ENCODE measurements at regions not wholly inside any gene's neighbourhood (a gene's known extent, or its start where the extent isn't known, plus 50 kb on each side); places are given as distances from the start of the nearest gene placed in this dataset.
"Not testable (repeated sequence)": the region's sequence is repeated elsewhere in the genome, so short reads cannot be mapped to it uniquely, and the experiment has no call there.

DNA sequence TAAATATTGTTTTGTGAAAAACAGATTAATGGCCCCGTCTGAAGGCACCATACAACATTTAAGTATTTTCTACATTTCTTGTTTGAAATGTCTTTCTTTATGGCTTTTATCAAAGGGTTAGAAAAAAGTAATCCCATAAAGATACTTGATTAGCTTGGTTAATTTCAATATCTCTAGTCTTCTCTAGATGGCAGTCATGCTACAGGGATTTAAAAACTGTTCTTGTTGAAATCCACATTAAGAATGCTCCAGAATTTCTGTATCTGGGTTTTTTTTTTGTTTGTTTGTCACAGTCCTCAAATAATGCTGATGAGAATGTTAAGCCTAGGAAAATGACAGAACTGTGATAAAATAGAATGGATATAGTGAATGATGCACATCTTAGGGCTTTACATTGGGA lies 109.0 kb upstream of the AADAT start:
- DNase-seq, result no peak
- Mint-ChIP-seq H3K27me3 (no peaks in the 10 kb centered on the region), H3K27ac (no peak overlapping the region), H3K4me3 (no peak overlapping the region), H3K4me1 (no peaks in the 10 kb centered on the region), H3K36me3 (no peaks in the 10 kb centered on the region), H3K9me3 (no peaks in the 10 kb centered on the region)

GRCh38 chr4:170194794-170195193 lies 105.0 kb upstream of the AADAT start:
- not testable (repeated sequence) for H3K27ac Mint-ChIP-seq, H3K9me3 Mint-ChIP-seq, DNase-seq, H3K27me3 Mint-ChIP-seq, H3K4me3 Mint-ChIP-seq, H3K4me1 Mint-ChIP-seq, H3K36me3 Mint-ChIP-seq

GRCh38 chr4:170193496-170193895 lies 103.7 kb upstream of the AADAT start:
- no peak overlapping the region for H3K4me3 Mint-ChIP-seq
- H3K27me3 Mint-ChIP-seq, result peaks cover 8% of the 10 kb centered on the region
- DNase-seq, result no peak
- H3K9me3 Mint-ChIP-seq, result no peaks in the 10 kb centered on the region
- no peaks in the 10 kb centered on the region for H3K4me1 Mint-ChIP-seq
- no peak overlapping the region for H3K27ac Mint-ChIP-seq
- no peaks in the 10 kb centered on the region for H3K36me3 Mint-ChIP-seq

DNA sequence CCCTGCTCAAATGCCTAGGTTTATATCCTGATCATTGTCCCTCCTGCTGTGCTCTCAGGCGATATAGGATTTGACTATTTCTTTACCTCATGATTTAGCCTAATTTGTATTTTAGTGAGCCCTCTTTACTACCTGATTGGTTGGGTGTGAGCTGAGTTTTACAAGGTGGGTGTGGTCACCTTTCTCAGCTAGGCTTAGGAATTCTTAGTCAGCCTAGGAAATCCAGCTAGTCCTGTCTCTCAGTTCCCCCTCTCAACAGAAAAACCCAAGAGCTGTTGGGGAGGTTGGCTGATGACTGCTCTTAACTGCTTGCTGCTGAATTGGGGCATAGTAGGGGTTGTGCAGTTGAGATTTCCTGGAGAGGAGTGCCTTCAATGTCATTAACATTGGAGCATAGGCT lies 100.5 kb upstream of the AADAT start:
- H3K27ac Mint-ChIP-seq, result no peak overlapping the region
- no peaks in the 10 kb centered on the region for H3K4me1 Mint-ChIP-seq
- H3K4me3 Mint-ChIP-seq, result no peak overlapping the region
- no peaks in the 10 kb centered on the region for H3K9me3 Mint-ChIP-seq
- peaks cover 9% of the 10 kb centered on the region for H3K27me3 Mint-ChIP-seq
- DNase-seq, result no peak
- no peaks in the 10 kb centered on the region for H3K36me3 Mint-ChIP-seq

- Mint-ChIP-seq H3K36me3 (no peaks in the 10 kb centered on the region), H3K4me1 (no peaks in the 10 kb centered on the region), H3K27me3 (no peaks in the 10 kb centered on the region), H3K9me3 (no peaks in the 10 kb centered on the region), H3K27ac (no peak overlapping the region), H3K4me3 (no peak overlapping the region)
- no peak for DNase-seq
Measured at GRCh38 chr4:170170861-170171260, 81.1 kb upstream of the AADAT start.

- DNase-seq, result no peak
- no peaks in the 10 kb centered on the region for H3K4me1 Mint-ChIP-seq
- no peaks in the 10 kb centered on the region for H3K36me3 Mint-ChIP-seq
- no peaks in the 10 kb centered on the region for H3K27me3 Mint-ChIP-seq
- H3K27ac Mint-ChIP-seq, result no peak overlapping the region
- H3K9me3 Mint-ChIP-seq, result no peaks in the 10 kb centered on the region
- H3K4me3 Mint-ChIP-seq, result no peak overlapping the region
Measured at GRCh38 chr4:170169699-170170098, 79.9 kb upstream of the AADAT start.

- no peaks in the 10 kb centered on the region for H3K4me1 Mint-ChIP-seq
- no peaks in the 10 kb centered on the region for H3K27me3 Mint-ChIP-seq
- no peaks in the 10 kb centered on the region for H3K9me3 Mint-ChIP-seq
- no peak overlapping the region for H3K4me3 Mint-ChIP-seq
- H3K27ac Mint-ChIP-seq, result no peak overlapping the region
- DNase-seq, result no peak
- no peaks in the 10 kb centered on the region for H3K36me3 Mint-ChIP-seq
Measured at GRCh38 chr4:170167678-170168077, 77.9 kb upstream of the AADAT start.

- H3K9me3 Mint-ChIP-seq, result not testable (repeated sequence)
Measured at GRCh38 chr4:170166193-170166592, 76.4 kb upstream of the AADAT start.

GRCh38 chr4:170162416-170162815 lies 72.7 kb upstream of the AADAT start:
- H3K4me1 Mint-ChIP-seq, result no peaks in the 10 kb centered on the region
- no peaks in the 10 kb centered on the region for H3K27me3 Mint-ChIP-seq
- no peak for DNase-seq
- no peak overlapping the region for H3K4me3 Mint-ChIP-seq
- H3K27ac Mint-ChIP-seq, result no peak overlapping the region
- no peaks in the 10 kb centered on the region for H3K9me3 Mint-ChIP-seq
- H3K36me3 Mint-ChIP-seq, result no peaks in the 10 kb centered on the region

More at GRCh38 chr4:170166193-170166592, 76.4 kb upstream of the AADAT start:
- H3K27ac Mint-ChIP-seq, DNase-seq, H3K36me3 Mint-ChIP-seq, H3K4me3 Mint-ChIP-seq, H3K4me1 Mint-ChIP-seq, H3K27me3 Mint-ChIP-seq: not testable (repeated sequence)

DNA sequence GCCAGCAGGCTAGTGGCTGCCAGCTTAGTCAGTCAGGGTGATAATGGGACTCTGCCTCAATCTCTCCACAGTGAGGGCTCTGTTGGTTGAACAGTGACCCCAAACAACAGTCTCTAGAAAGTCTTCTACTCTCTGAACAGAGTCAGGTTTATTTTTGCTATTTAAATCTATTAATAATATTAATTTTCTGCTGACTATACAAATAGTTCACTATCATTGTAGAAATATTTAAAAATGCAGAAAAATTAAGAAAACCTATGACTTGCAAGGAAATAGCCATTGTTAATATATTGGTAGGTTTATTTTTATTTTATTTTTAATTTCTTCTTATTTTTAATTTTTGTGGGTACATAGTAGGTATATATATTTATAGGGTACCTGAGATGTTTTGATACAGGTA lies 67.9 kb upstream of the AADAT start:
- H3K27me3 Mint-ChIP-seq, result peaks cover 13% of the 10 kb centered on the region
- no peak for DNase-seq
- no peak overlapping the region for H3K4me3 Mint-ChIP-seq
- H3K9me3 Mint-ChIP-seq, result peaks cover 1% of the 10 kb centered on the region
- peaks cover 2% of the 10 kb centered on the region for H3K36me3 Mint-ChIP-seq
- H3K27ac Mint-ChIP-seq, result no peak overlapping the region
- H3K4me1 Mint-ChIP-seq, result no peaks in the 10 kb centered on the region

DNA sequence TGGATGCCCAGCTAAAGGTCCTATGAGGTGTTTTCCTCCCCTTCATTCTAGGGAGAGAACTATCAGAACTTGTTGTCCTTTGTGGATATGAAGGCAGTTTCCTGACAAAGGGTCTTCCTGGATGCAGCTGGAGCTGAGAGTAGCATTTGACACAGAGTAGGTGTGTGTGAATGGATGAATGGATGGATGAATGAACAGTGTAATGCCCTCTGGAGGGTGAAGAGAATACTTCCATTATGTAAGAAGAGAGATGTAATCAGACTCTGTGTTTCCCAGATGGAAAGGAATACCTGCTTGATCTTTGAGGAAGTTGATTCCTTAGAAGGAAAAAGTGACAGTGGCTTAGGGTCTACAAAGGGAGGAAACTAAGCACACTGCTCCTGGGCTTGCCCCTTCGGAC lies 55.4 kb upstream of the AADAT start:
- Mint-ChIP-seq H3K27me3 (no peaks in the 10 kb centered on the region), H3K9me3 (no peaks in the 10 kb centered on the region), H3K4me1 (no peaks in the 10 kb centered on the region), H3K27ac (no peak overlapping the region), H3K36me3 (no peaks in the 10 kb centered on the region), H3K4me3 (no peak overlapping the region)
- no peak for DNase-seq

GRCh38 chr4:170139764-170140163 lies 50.0 kb upstream of the AADAT start:
- H3K9me3 Mint-ChIP-seq, result no peaks in the 10 kb centered on the region
- DNase-seq, result no peak
- peaks cover 2% of the 10 kb centered on the region for H3K4me1 Mint-ChIP-seq
- no peak overlapping the region for H3K27ac Mint-ChIP-seq
- no peak overlapping the region for H3K4me3 Mint-ChIP-seq
- peaks cover 4% of the 10 kb centered on the region for H3K27me3 Mint-ChIP-seq
- no peaks in the 10 kb centered on the region for H3K36me3 Mint-ChIP-seq
